ENCODE measurements at regions not wholly inside any gene's neighbourhood (a gene's known extent, or its start where the extent isn't known, plus 50 kb on each side); places are given as distances from the start of the nearest gene placed in this dataset.
"Not testable (repeated sequence)": the region's sequence is repeated elsewhere in the genome, so short reads cannot be mapped to it uniquely, and the experiment has no call there.

- intact Hi-C loops (cut with DNase I; ENCODE audit: low total_unique reads), result no loop called here
- TF ChIP-seq POLR2AphosphoS5 (IDR thresholded peaks at IDR 0.05), result no peak
- TF ChIP-seq CTCF (IDR thresholded peaks at IDR 0.05), result no peak
- TF ChIP-seq POLR2A (IDR thresholded peaks at IDR 0.05), result no peak
- no peak for TF ChIP-seq EP300 (IDR thresholded peaks at IDR 0.05)
Measured at GRCh38 chr13:110045202-110045601, 258.8 kb upstream of the IRS2 start.

GRCh38 chr13:110044551-110045111, 258.2 kb upstream of the IRS2 start:
- DNase-seq, result peak in 1 of 2 donors; percentile 34
- peaks cover 0 to 22% (median 13%) of the 10 kb centered on the region in 4 donors for H3K4me1 ChIP-seq
- H3K36me3 ChIP-seq, result no peaks in the 10 kb centered on the region
- no peak overlapping the region for H3K4me3 ChIP-seq
- intact Hi-C loops (cut with DNase I; ENCODE audit: low total_unique reads), result no loop called here
- H3K9me3 ChIP-seq, result no peaks in the 10 kb centered on the region
- TF ChIP-seq POLR2A (IDR thresholded peaks at IDR 0.05), result no peak
- no peak for TF ChIP-seq CTCF (IDR thresholded peaks at IDR 0.05)
- no peak for TF ChIP-seq POLR2AphosphoS5 (IDR thresholded peaks at IDR 0.05)
- H3K27ac ChIP-seq, result no peak overlapping the region
- WGBS, 5 donors, result 73 to 90% (median 82%) methylated on average over 15 of the region's 15 CpGs
- H3K27me3 ChIP-seq, result peaks cover 0 to 4% (median 0%) of the 10 kb centered on the region in 3 donors

More at GRCh38 chr13:110045202-110045601, 258.8 kb upstream of the IRS2 start:
- peaks cover 0 to 22% (median 13%) of the 10 kb centered on the region in 4 donors for H3K4me1 ChIP-seq
- peaks cover 0 to 4% (median 0%) of the 10 kb centered on the region in 3 donors for H3K27me3 ChIP-seq
- no peak for DNase-seq
- H3K36me3 ChIP-seq, result no peaks in the 10 kb centered on the region
- WGBS, 5 donors, result 94 to 97% (median 97%) methylated on average over 10 of the region's 10 CpGs
- H3K27ac ChIP-seq, result no peak overlapping the region
- no peak overlapping the region for H3K4me3 ChIP-seq
- H3K9me3 ChIP-seq, result no peaks in the 10 kb centered on the region

GRCh38 chr13:110042253-110042950, 256.0 kb upstream of the IRS2 start:
- Histone ChIP-seq H3K27me3 (peaks cover 0 to 4% (median 0%) of the 10 kb centered on the region in 3 donors), H3K27ac (no peak overlapping the region), H3K4me1 (peaks cover 0 to 14% (median 8%) of the 10 kb centered on the region in 4 donors), H3K9me3 (no peaks in the 10 kb centered on the region), H3K4me3 (no peak overlapping the region), H3K36me3 (no peaks in the 10 kb centered on the region)
- 72 to 81% (median 77%) methylated on average over 14 of the region's 14 CpGs for whole genome bisulfite sequencing, 5 donors
- intact Hi-C loops (cut with DNase I; ENCODE audit: low total_unique reads), result no loop called here
- no peak for DNase-seq
- TF ChIP-seq CTCF (IDR thresholded peaks at IDR 0.05) (no peak), POLR2AphosphoS5 (IDR thresholded peaks at IDR 0.05) (no peak), POLR2A (IDR thresholded peaks at IDR 0.05) (no peak), EP300 (IDR thresholded peaks at IDR 0.05) (no peak)

GRCh38 chr13:110041638-110042037, 255.3 kb upstream of the IRS2 start:
- H3K36me3 ChIP-seq; H3K4me3 ChIP-seq; H3K27ac ChIP-seq; DNase-seq; H3K4me1 ChIP-seq; intact Hi-C loops (cut with DNase I; ENCODE audit: low total_unique reads); H3K9me3 ChIP-seq; H3K27me3 ChIP-seq: not testable (repeated sequence)
- WGBS, 5 donors, result 89 to 100% (median 95%) methylated on average over 4 of the region's 4 CpGs
